CD8-positive, alpha-beta memory T cell (primary cell): ENCODE measurements at regions not wholly inside any gene's neighbourhood (a gene's known extent, or its start where the extent isn't known, plus 50 kb on each side); places are given as distances from the start of the nearest gene placed in this dataset.
"Not testable (repeated sequence)": the region's sequence is repeated elsewhere in the genome, so short reads cannot be mapped to it uniquely, and the experiment has no call there.

Source experiments
- CTCF ChIA-PET: fragments of 350-600 bp; sonication (Branson Sonifier 250); formaldehyde crosslinking; loops from one replicate; lab custom pipeline; 2021; ENCODE audit warnings: antibody characterized with exemption; lab: Charles Lee
- POLR2A ChIA-PET: fragments of 350-600 bp; sonication (Branson Sonifier 250); formaldehyde crosslinking; loops from one replicate; lab custom pipeline; 2021; ENCODE audit warnings: antibody characterized with exemption; lab: Charles Lee
- DNase-seq, 5 donors: peaks; one replicate each; pipeline versions ENCODE4 v3.0.0 to v3.0.0-alpha.2; 2020 to 2022; ENCODE audit warnings: mixed read lengths in 1 of 5
- H3K27ac ChIP-seq: one replicate; pipeline ENCODE4 v1.7.0; 2013; ENCODE audit warnings: low read depth, mild to moderate bottlenecking, low read length, moderate library complexity
- H3K27me3 ChIP-seq: 2 replicates; pipeline ENCODE4 v1.7.0; 2013; ENCODE audit warnings: low read length, mild to moderate bottlenecking; ENCODE audit not compliant: insufficient read depth, poor library complexity, severe bottlenecking
- H3K36me3 ChIP-seq: 2 replicates; pipeline ENCODE4 v1.7.0; 2013; ENCODE audit warnings: mild to moderate bottlenecking, low read length, moderate library complexity; ENCODE audit not compliant: insufficient read depth
- H3K4me1 ChIP-seq: 2 replicates; pipeline ENCODE4 v1.7.0; 2013; ENCODE audit warnings: mild to moderate bottlenecking, low read length, moderate library complexity; ENCODE audit not compliant: insufficient read depth
- H3K4me3 ChIP-seq: 2 replicates; pipeline ENCODE4 v1.7.0; 2013; ENCODE audit warnings: mild to moderate bottlenecking, low read length
- H3K9me3 ChIP-seq: 2 replicates; pipeline ENCODE4 v1.7.0; 2013; ENCODE audit warnings: mild to moderate bottlenecking, low read length
- H3K27ac Mint-ChIP-seq, 8 donors: one replicate each; pipeline ENCODE4 v1.8.0; 2020 to 2021; ENCODE audit warnings: mixed read lengths in 8 of 8, mild to moderate bottlenecking in 6 of 8, inconsistent platforms in 3 of 8, moderate library complexity in 3 of 8
- H3K27me3 Mint-ChIP-seq, 2 donors: one replicate each; pipeline ENCODE4 v1.8.0; 2020 to 2021; ENCODE audit warnings: mixed read lengths in 2 of 2, mild to moderate bottlenecking in 1 of 2, moderate library complexity in 1 of 2
- H3K36me3 Mint-ChIP-seq, 3 donors: one replicate each; pipeline ENCODE4 v1.8.0; 2020 to 2021; ENCODE audit warnings: mixed read lengths in 3 of 3, inconsistent platforms in 1 of 3, mild to moderate bottlenecking in 1 of 3
- H3K4me1 Mint-ChIP-seq, 3 donors: one replicate each; pipeline ENCODE4 v1.8.0; 2020 to 2021; ENCODE audit warnings: mixed read lengths in 3 of 3, inconsistent platforms in 1 of 3, mild to moderate bottlenecking in 1 of 3
- H3K4me3 Mint-ChIP-seq, 7 donors: one replicate each; pipeline ENCODE4 v1.8.0; 2020 to 2021; ENCODE audit warnings: mixed read lengths in 7 of 7, mild to moderate bottlenecking in 6 of 7, moderate library complexity in 4 of 7, inconsistent platforms in 2 of 7
- H3K9me3 Mint-ChIP-seq, 5 donors: one replicate each; pipeline ENCODE4 v1.8.0; 2020 to 2022; ENCODE audit warnings: mixed read lengths in 5 of 5, mild to moderate bottlenecking in 3 of 5, moderate library complexity in 2 of 5, inconsistent platforms in 1 of 5

DNA sequence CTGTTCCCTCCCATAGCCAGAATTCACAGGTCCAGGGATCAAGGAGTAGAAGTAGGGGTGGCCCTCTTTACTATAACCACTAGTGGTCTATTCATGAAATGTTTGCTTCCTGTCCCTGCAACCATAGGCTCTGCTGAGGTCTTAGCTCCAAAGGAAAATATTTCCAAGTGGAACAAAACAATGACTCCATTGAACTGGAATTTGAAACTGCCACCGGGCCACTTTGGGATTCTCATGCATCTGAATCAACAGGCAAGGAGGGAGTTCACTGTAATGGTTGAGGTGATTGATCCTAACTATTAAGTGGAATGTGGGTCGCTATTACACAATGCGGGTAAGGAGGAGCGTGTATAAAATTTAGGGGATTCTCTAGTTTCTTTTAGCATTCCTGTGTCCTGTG is 197.0 kb downstream of the ETNK1 start:
- Mint-ChIP-seq H3K27ac (no peak overlapping the region), H3K9me3 (peaks cover 0 to 2% (median 0%) of the 10 kb centered on the region in 5 donors), H3K36me3 (peaks cover 0 to 1% (median 0%) of the 10 kb centered on the region in 3 donors), H3K27me3 (peaks cover 0 to 4% of the 10 kb centered on the region in 2 donors), H3K4me1 (no peaks in the 10 kb centered on the region), H3K4me3 (no peak overlapping the region)
- no peak overlapping the region for H3K4me3 ChIP-seq
- no peaks in the 10 kb centered on the region for H3K36me3 ChIP-seq
- H3K9me3 ChIP-seq: no peaks in the 10 kb centered on the region
- ChIA-PET POLR2A (no interaction called here), CTCF (no interaction called here)
- H3K27ac ChIP-seq: no peak overlapping the region
- H3K4me1 ChIP-seq: no peaks in the 10 kb centered on the region
- no peaks in the 10 kb centered on the region for H3K27me3 ChIP-seq
- no peak for DNase-seq

DNA sequence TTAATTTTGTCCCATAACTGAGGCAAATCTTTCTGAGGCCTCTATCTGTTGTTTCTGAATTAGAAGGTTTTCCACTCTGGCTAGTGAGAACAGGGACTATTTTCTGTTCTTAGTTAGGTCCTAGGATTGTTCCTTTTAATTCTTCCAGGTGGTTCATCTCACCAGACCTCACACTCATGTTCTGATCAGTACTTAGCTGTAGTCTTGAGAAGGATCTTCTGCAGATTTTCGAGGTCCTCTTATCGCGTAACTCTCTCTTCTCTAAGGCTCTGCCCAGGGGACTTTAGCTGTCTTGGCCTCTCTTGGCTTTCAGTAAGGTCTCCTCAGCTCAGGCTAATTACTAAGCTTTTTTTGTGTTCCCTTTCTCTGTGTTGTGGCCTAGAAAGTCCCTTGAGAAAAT is 201.1 kb downstream of the ETNK1 start:
- Histone ChIP-seq H3K4me1 (no peaks in the 10 kb centered on the region), H3K4me3 (no peak overlapping the region), H3K27me3 (no peaks in the 10 kb centered on the region), H3K9me3 (no peaks in the 10 kb centered on the region), H3K36me3 (no peaks in the 10 kb centered on the region), H3K27ac (no peak overlapping the region)
- Mint-ChIP-seq H3K27ac (no peak overlapping the region), H3K4me3 (no peak overlapping the region), H3K9me3 (peaks cover 0 to 5% (median 2%) of the 10 kb centered on the region in 5 donors), H3K27me3 (peaks cover 3 to 23% of the 10 kb centered on the region in 2 donors), H3K4me1 (no peaks in the 10 kb centered on the region), H3K36me3 (no peaks in the 10 kb centered on the region)
- POLR2A ChIA-PET: no interaction called here
- CTCF ChIA-PET: no interaction called here
- no peak for DNase-seq

DNA sequence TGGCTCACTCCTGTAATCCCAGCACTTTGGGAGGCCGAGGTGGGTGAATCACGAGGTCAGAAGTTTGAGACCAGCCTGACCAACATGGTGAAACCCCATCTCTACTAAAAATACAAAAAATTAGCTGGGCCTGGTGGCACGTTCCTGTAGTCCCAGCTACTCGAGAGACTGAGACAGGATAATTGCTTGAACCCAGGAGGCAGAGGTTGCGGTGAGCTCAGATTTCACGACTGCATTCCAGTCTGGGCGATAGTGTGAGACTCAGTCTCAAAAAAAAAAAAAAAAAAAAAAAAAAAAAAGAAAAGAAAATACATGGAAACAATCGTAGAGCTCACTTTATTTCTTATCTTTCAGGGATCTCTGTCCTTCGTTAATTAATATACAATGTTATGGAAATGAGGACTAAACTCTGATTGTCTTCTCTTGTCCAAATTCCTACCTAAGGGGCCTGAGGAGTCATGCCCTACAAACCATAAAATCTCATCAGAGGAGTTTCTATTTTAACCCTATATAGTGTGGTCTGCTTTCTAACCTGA is 201.5 kb downstream of the ETNK1 start:
- POLR2A ChIA-PET, CTCF ChIA-PET, H3K4me3 Mint-ChIP-seq, DNase-seq, H3K9me3 ChIP-seq, H3K4me3 ChIP-seq, H3K9me3 Mint-ChIP-seq, H3K36me3 ChIP-seq, H3K27ac Mint-ChIP-seq, H3K36me3 Mint-ChIP-seq, H3K4me1 Mint-ChIP-seq, H3K4me1 ChIP-seq, H3K27me3 ChIP-seq, H3K27ac ChIP-seq: not testable (repeated sequence)
- H3K27me3 Mint-ChIP-seq: peaks cover 3 to 23% of the 10 kb centered on the region in 2 donors

DNA sequence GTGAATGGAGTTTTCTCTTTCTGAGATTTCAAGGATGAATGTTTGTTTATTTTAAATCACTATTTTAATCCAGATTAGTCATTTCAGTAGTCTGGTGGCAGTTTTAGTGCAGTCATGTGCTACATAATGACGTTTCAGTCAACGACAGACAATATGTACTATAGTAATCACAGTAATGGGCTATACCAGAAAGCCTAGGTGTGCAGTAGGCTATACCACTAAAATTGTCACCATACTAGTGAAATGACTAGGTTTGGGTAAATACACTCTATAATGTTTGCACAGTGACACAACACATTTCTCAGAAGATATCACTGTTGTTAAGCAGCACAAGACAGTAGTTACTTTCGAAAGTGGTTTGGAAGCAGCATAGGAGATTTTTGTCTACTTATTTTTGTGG is 203.1 kb downstream of the ETNK1 start:
- Mint-ChIP-seq H3K9me3 (peaks cover 0 to 7% (median 2%) of the 10 kb centered on the region in 5 donors), H3K36me3 (no peaks in the 10 kb centered on the region), H3K27ac (no peak overlapping the region), H3K4me3 (no peak overlapping the region), H3K27me3 (peaks cover 3 to 28% of the 10 kb centered on the region in 2 donors), H3K4me1 (no peaks in the 10 kb centered on the region)
- H3K4me3 ChIP-seq: no peak overlapping the region
- H3K4me1 ChIP-seq: no peaks in the 10 kb centered on the region
- no peaks in the 10 kb centered on the region for H3K27me3 ChIP-seq
- H3K9me3 ChIP-seq: no peaks in the 10 kb centered on the region
- H3K27ac ChIP-seq: no peak overlapping the region
- no peaks in the 10 kb centered on the region for H3K36me3 ChIP-seq
- ChIA-PET POLR2A (no interaction called here), CTCF (no interaction called here)
- DNase-seq: no peak

DNA sequence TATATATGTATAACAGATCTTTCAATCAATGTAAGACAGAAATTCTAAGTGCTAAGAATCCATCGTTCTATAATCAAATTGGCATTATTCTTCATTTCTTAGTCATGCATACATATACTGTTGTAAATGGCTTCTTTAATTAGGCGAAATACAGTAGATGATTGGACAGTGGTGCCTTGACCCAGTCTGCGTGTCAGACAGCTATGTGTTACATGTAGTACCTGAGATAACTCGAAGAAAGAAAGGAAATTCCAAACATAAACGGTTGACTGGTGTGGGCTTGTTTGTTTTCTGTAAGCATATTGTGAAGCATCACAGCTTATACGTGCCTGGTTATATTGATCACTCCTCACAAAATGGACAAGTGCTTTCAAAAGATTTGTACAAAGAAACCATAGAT is 210.5 kb downstream of the ETNK1 start:
- Histone ChIP-seq H3K4me1 (no peaks in the 10 kb centered on the region), H3K27ac (no peak overlapping the region), H3K27me3 (no peaks in the 10 kb centered on the region), H3K36me3 (no peaks in the 10 kb centered on the region), H3K4me3 (no peak overlapping the region), H3K9me3 (no peaks in the 10 kb centered on the region)
- CTCF ChIA-PET: no interaction called here
- H3K4me3 Mint-ChIP-seq: no peak overlapping the region
- H3K4me1 Mint-ChIP-seq: no peaks in the 10 kb centered on the region
- no peaks in the 10 kb centered on the region for H3K36me3 Mint-ChIP-seq
- peaks cover 0 to 2% (median 0%) of the 10 kb centered on the region in 5 donors for H3K9me3 Mint-ChIP-seq
- H3K27me3 Mint-ChIP-seq: peaks cover 0 to 7% of the 10 kb centered on the region in 2 donors
- DNase-seq: no peak
- POLR2A ChIA-PET: no interaction called here
- no peak overlapping the region for H3K27ac Mint-ChIP-seq

DNA sequence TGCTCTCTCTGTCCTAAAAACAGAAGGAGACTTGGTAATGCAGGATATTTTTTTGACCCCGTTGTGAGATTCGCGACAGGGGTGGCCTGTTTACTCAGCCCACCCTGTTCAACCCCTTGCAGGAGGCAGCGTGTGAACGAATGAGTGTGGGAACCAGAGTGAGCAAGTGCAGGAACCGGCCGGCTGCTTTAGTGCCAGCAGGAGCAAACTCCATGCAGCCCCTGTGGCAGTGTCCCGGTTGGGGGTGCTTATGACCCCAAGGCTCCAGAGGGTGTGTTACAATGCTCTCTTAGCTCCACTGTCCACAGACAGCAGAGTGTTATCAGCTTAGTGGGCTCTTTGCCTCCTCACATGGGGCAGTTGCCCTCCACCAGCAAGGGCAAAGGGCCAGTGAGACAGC is 225.2 kb downstream of the ETNK1 start:
- Histone ChIP-seq H3K27ac (no peak overlapping the region), H3K9me3 (no peaks in the 10 kb centered on the region), H3K4me3 (no peak overlapping the region), H3K4me1 (no peaks in the 10 kb centered on the region), H3K27me3 (no peaks in the 10 kb centered on the region), H3K36me3 (no peaks in the 10 kb centered on the region)
- Mint-ChIP-seq H3K9me3 (no peaks in the 10 kb centered on the region), H3K4me3 (no peak overlapping the region), H3K4me1 (no peaks in the 10 kb centered on the region), H3K36me3 (no peaks in the 10 kb centered on the region), H3K27ac (no peak overlapping the region), H3K27me3 (peaks cover 6 to 7% of the 10 kb centered on the region in 2 donors)
- ChIA-PET CTCF (no interaction called here), POLR2A (no interaction called here)
- no peak for DNase-seq

DNA sequence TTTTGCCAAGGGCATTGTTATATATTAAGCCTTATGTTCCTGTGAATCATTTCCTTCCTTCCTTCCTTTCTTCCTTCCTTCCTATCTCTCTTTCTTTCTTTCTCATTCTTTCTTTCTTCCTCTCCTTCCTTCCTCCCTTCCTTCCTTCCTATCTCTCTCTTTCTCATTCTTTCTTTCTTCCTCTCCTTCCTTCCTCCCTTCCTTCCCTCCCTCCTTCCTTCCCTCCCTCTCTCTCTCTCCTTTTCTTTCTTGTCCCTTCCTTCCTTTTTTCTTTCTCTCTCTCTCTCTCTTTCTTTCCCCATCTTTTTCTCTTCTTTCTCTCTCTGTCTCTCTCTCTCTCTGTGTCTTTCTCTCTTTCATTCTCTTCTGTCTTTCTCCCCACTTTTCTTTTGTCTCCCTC is 226.6 kb downstream of the ETNK1 start:
- no peak overlapping the region for H3K4me3 ChIP-seq
- Mint-ChIP-seq H3K9me3 (no peaks in the 10 kb centered on the region), H3K4me1 (no peaks in the 10 kb centered on the region), H3K27me3 (peaks cover 7 to 11% of the 10 kb centered on the region in 2 donors), H3K4me3 (no peak overlapping the region), H3K27ac (no peak overlapping the region), H3K36me3 (no peaks in the 10 kb centered on the region)
- no peak overlapping the region for H3K27ac ChIP-seq
- ChIA-PET CTCF (no interaction called here), POLR2A (no interaction called here)
- no peaks in the 10 kb centered on the region for H3K9me3 ChIP-seq
- no peaks in the 10 kb centered on the region for H3K4me1 ChIP-seq
- no peaks in the 10 kb centered on the region for H3K36me3 ChIP-seq
- DNase-seq: no peak
- H3K27me3 ChIP-seq: no peaks in the 10 kb centered on the region

DNA sequence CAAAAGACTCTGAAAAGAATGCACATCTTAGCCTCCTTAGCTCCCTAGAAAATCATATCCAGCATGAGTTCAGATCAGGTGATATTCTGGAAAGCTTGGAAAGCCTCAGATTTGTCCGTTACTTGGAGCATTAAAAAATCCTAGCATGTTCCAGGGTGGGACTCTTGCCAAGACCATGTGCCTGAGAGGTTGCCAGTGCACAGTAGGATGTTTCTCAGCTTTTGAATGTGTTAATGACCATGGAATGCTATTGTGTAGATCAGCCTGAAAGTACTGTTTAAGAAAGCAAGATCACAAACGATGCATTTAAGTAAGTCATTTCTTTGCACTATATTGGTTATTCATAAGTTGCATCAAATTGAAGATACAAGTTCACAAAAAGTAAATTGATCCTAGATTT is 230.5 kb downstream of the ETNK1 start:
- no peaks in the 10 kb centered on the region for H3K4me1 Mint-ChIP-seq
- POLR2A ChIA-PET: no interaction called here
- Histone ChIP-seq H3K27me3 (no peaks in the 10 kb centered on the region), H3K4me3 (no peak overlapping the region), H3K9me3 (no peaks in the 10 kb centered on the region), H3K36me3 (no peaks in the 10 kb centered on the region), H3K4me1 (no peaks in the 10 kb centered on the region), H3K27ac (no peak overlapping the region)
- no peaks in the 10 kb centered on the region for H3K36me3 Mint-ChIP-seq
- H3K4me3 Mint-ChIP-seq: no peak overlapping the region
- no peak for DNase-seq
- H3K27me3 Mint-ChIP-seq: peaks cover 11 to 14% of the 10 kb centered on the region in 2 donors
- no peaks in the 10 kb centered on the region for H3K9me3 Mint-ChIP-seq
- CTCF ChIA-PET: no interaction called here
- no peak overlapping the region for H3K27ac Mint-ChIP-seq

DNA sequence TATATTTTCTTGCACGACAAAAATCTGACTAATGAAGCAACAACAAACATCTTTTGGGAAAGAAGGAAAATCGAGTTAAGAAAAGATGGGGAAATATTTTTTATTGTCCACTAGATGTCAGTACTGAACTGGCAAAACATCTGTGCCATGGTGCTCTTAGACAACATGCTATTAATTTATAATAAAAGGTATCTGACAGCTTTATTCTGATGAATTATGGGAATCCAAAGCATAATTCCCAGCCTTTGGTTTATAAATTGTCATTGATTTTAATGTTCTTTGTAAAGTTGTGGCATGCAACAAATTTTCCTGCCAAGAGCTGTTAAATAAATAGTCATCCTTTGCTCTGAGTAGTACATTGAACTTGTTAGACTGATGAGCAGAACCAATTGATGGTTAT is 231.2 kb downstream of the ETNK1 start:
- ChIA-PET POLR2A (no interaction called here), CTCF (no interaction called here)
- DNase-seq: no peak
- no peaks in the 10 kb centered on the region for H3K9me3 ChIP-seq
- H3K4me3 ChIP-seq: no peak overlapping the region
- no peaks in the 10 kb centered on the region for H3K36me3 Mint-ChIP-seq
- no peak overlapping the region for H3K27ac ChIP-seq
- no peaks in the 10 kb centered on the region for H3K4me1 ChIP-seq
- H3K27me3 ChIP-seq: no peaks in the 10 kb centered on the region
- no peaks in the 10 kb centered on the region for H3K4me1 Mint-ChIP-seq
- peaks cover 11 to 14% of the 10 kb centered on the region in 2 donors for H3K27me3 Mint-ChIP-seq
- H3K9me3 Mint-ChIP-seq: no peaks in the 10 kb centered on the region
- no peak overlapping the region for H3K27ac Mint-ChIP-seq
- H3K36me3 ChIP-seq: no peaks in the 10 kb centered on the region
- no peak overlapping the region for H3K4me3 Mint-ChIP-seq
